Right lung (tissue), 2 donors: ENCODE measurements at regions not wholly inside any gene's neighbourhood (a gene's known extent, or its start where the extent isn't known, plus 50 kb on each side); places are given as distances from the start of the nearest gene placed in this dataset.

Source experiments
- DNase-seq, 2 donors: peaks; one replicate each; pipeline ENCODE4 v3.0.0-alpha.2; 2013

DNA sequence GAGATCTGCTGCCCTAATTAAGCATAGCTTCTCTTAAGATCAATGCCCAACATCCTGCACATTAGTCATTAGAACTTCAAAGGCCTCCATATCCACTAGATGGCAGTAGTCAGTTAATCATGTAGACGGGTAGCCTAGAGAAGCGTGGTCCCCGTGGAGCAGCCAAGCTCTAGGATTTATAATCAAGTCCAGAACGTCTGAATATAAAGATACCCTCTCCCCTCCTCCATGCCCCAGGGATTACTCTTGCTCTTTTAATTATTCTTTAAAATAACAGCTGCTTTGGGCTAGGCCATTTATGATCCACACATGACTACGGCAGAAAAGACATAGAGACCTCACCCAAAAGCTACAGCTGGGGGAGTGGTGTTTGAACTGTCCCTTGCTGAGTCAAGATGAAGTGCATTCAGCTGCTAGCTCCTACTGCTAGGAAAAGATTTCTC, 327.6 kb upstream of the PLET1 start:
- DNase-seq = peak; percentile 64 to 75

GRCh38 chr11:112589155-112589554, 328.5 kb upstream of the PLET1 start:
- DNase-seq = no peak

DNA sequence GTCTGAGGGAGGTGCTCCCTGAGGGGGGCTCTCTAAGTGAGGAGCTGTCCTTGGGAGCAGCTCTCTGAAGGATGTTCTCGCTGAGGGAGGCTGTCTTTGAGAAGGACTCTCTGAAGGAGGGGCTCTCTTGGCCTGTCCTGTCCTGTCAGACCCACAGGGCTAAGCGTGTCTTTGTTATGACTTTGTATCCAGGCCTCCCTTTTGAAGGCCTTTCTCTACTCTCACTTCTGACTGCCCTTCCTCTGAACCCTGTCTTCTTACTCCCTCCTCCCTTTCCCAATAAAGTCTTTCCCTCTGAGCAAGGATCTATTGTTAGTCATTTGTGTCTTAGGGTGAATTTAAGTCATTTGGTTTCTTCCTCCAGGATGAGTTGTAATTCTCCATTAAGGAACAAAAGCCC, 330.1 kb upstream of the PLET1 start:
- no peak for DNase-seq

GRCh38 chr11:112593440-112593839, 332.8 kb upstream of the PLET1 start:
- no peak for DNase-seq

GRCh38 chr11:112596324-112596723, 335.7 kb upstream of the PLET1 start:
- no peak for DNase-seq

DNA sequence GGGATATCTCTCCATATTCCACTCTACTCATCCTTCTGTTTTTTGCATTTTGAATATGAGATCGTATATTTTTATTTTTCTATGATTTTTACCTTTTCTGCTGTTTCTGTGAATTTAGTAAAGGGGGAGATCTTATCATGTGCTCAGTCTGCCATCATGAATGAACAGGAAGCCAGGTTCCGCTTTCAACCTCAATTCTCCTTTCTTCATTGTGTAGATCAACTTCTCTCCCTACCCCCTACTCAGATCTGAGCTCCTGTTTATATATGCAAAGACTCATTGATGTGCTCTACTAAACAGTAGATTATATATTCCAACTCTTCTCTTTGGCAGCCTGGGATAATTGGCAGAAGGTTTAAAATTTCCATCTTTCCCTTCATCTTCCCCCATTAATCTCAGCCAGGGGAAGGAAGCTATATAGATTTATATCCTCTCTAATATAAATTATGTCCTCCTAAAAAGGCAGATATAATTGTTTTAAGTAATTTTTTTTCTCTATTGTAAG, 336.7 kb upstream of the PLET1 start:
- DNase-seq = no peak

DNA sequence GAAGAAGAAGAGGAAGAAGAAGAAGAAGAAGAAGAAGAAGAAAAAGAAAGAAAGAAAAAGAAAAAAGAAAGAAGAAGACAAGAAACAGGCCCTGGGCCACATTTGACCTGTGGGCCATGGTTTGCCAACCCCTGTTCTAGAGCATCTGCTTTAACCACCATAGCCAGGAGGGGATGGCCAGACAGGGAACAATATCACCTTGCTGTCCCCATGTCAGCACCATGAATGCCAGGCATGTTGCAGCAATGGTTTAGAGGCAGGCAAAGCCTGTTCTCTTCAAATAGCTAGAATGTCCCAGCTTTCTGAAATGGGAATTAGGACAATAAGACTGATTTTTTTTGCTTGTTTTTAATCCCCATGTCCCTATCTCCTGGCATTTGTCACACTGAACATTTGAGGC, 338.6 kb upstream of the PLET1 start:
- DNase-seq = no peak

DNA sequence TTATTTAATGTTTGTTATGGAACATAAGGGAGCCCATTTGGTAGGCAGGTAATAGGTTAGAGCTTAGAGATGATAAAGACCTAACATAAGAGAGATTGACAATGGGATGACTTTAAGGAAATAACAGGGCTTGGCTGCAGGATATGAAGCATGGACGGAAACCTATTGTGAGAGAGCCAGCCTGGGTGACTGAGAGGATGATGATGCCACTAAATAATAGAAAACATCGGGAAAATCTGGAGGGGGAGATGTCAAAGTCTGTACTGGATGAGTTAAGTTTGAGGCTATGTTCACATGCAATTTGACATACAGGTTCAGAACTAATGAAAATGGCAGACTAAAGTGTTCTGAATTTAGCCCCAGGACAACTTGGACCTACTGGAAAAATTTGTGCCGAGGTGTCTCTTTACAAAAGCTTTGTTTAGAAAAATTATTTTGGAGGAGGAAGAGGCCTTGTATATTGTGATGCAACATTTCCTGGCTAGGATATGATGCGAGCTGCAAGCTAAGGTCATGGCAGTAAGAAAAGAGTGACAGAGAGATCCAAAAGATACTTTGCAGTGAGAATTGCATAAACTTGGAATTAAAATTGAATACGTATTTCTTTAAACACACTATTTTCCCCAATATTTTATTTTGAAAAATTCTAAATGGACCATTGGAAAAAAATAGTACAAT, 339.3 kb upstream of the PLET1 start:
- DNase-seq = no peak

DNA sequence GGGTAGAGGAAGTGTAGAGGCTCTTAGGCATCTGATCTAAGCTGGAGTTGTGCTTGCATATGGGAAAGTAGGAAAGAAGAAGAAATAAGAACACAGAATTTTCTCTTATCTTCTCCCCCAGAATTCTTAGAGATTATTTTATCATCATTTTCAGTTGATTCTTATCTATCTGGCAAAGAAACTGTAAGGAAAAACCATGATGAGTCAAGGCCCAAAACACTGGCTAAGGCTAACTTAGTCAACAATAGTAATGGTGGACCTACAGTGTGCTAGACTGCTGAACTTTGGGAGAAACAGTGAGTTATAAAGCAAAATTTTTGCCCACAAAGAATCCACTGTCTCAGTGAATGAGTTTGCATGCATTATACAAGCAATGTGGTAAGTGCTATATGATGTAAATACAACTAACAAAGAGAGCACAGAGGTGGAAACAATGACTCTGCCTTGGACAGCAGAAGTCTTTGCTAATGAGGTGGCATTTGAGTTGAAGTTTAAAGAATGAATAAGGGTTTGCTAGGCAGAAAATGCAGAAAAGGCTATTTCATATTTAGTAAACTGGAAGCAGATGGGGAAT, 344.5 kb upstream of the PLET1 start:
- DNase-seq = no peak

GRCh38 chr11:112606656-112607055, 346.0 kb upstream of the PLET1 start:
- DNase-seq = no peak

DNA sequence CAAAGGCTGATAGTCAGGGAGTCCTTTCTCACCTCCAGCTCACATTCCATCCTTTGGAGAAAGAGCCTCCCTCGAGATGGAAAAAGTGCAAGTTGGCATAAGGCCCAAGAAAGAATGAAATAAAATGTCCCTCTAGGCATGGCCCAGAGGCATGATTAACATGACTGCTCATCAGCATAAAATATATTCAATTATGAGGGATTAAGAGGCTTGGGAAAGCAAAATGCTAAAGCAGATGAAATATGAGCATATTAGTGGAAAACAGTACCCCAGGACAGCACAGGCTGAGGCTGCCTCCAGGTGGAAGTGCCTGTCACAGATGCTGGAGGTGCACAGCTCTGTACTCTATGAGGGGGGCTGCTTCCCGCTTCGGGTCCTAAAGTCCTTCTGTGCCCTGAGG, 347.8 kb upstream of the PLET1 start:
- no peak for DNase-seq

DNA sequence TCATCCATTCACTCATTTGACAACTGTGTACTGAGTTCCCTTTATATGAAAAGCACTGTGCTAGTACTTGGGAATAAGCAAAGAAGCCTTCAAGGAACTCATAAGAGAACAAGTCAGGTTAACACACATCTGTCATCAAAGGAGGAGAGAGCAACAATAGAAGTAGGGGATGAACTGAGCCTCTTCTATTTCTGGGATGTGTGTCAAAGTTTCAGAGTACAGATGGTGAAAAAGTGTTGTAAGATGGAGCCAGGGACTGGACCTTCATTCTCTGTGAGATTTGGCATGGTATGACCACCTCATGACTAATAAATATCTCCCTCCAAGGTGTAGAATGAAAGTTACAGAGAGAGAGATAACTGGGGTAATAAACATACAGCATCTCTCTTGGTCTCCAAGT, 349.8 kb upstream of the PLET1 start:
- no peak for DNase-seq

DNA sequence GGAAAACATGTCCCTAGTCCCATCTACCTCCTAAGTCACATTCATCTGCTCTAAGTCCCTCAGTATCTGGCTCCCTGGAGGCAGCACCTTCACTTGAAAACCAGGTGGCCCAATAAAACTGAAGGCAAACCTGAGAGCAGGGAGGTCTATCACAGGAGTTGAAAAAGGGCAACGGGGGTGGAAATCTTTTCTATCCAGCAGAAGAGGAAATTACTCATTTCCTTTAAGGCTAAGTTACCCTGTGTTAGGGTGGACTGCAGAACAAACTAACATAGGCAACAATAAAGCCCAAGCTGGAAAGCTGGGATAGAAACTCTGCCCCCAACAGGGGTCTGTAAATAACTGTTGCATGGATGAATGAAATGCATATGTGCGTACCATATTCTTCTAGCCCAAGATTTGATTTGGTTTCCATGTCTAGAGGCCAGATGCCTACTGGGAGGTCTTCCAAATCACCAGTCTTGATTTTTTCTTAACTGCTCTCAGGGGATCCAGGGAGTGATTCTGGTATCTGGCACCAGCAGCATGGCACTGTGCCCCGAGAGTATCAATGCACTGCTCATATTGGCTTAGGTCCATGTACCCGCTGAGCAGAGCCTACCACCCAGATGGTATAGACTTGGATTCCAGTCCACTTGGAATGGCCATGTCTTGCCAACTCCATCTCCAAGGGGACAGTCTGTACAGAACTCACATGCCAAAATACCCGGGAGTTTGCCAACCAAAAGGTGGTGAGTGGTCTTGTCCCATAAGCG, 350.0 kb upstream of the NCAM1 start:
- DNase-seq = no peak

DNA sequence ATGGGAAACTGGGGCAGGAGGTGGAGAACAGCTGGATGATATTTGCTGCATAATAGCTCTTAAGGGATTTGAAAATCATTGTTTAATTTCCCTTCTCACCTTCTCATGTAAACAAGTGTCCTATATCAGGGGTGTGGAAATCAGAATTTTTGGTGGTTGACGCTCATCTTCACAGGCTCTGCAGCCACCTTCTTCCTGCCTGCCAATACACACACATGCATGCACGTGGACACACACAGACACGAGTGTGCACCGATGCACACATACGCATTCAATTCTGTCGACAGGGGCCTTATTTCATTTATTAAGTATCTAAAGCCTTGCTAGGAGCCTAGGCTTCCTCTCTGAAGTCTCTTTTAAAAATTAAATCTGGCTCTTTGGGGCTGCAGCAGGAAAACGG, 349.4 kb upstream of the NCAM1 start:
- no peak for DNase-seq

DNA sequence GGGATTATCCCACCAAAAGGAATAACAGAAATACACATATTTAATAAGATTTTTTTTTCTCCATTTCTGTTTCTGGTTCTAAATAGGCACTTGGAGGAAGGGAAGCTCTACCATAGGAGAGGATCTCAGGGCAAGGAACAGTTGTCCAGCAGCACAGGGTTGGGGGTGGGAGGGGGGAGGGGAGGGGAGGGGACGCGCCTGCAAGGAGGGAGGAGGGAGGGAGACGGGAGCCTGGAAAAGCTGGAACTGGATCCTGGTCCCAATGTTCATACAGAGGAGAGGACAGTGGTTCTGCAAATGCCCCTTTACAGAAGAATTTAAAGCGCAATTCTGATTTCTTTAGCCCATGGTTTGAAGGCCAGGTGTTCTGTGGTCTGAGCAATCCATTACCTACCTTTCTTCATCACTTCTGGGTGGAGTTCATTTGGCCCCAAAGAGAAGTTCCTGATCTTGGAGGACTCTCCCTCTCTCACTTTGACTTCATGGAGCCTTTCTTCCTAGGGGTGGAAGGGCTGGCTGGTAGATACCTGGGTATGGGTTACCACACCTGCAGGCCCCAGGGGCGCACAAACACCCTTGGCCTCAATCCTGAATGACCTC, 348.9 kb upstream of the NCAM1 start:
- no peak for DNase-seq

GRCh38 chr11:112613051-112613972, 347.9 kb upstream of the NCAM1 start:
- DNase-seq = no peak

DNA sequence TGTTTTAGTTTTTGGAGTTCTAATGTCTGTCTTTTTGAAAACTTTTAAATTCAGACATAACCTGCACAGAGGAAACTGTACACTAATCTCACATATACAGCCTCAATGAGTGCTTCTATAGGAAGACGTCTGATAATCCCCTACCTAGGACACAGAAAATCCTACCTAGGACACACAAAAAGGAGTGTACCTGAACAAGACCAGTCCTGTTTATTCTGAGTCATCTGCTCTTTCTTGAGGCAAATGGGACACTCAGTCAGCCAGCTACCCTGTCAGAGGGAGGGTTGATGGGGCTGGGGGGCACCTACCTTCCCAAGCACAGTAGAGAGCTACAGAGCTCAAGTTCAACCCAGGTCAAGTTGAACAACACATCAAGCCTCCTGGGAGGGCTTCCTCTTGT, 346.6 kb upstream of the NCAM1 start:
- no peak for DNase-seq

DNA sequence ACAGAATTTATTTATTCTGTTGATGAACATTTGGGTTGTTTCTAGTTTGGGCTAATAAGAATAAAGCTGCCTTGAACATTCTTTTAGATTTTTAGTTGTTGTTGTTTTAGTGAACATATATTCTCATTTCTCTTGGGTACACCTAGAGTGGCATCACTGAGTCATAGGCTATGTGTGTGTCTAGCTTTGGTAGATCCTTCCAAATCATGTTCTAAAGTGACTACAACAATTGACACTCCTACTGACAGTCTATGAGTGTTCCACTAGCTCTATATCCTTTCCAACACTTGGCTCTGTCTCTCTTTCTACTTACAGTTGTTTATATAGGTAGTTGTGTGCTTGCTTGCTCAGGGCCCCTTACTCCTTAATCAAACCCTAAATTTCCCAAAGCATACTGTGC, 346.0 kb upstream of the NCAM1 start:
- DNase-seq = no peak

- DNase-seq = no peak
Observed at GRCh38 chr11:112615891-112616290, 345.3 kb upstream of the NCAM1 start.

- no peak for DNase-seq
Observed at GRCh38 chr11:112616327-112617097, 344.7 kb upstream of the NCAM1 start.

- no peak for DNase-seq
Observed at GRCh38 chr11:112617098-112617425, 344.2 kb upstream of the NCAM1 start.
